ENCODE measurements at regions not wholly inside any gene's neighbourhood (a gene's known extent, or its start where the extent isn't known, plus 50 kb on each side); places are given as distances from the start of the nearest gene placed in this dataset.

DNA sequence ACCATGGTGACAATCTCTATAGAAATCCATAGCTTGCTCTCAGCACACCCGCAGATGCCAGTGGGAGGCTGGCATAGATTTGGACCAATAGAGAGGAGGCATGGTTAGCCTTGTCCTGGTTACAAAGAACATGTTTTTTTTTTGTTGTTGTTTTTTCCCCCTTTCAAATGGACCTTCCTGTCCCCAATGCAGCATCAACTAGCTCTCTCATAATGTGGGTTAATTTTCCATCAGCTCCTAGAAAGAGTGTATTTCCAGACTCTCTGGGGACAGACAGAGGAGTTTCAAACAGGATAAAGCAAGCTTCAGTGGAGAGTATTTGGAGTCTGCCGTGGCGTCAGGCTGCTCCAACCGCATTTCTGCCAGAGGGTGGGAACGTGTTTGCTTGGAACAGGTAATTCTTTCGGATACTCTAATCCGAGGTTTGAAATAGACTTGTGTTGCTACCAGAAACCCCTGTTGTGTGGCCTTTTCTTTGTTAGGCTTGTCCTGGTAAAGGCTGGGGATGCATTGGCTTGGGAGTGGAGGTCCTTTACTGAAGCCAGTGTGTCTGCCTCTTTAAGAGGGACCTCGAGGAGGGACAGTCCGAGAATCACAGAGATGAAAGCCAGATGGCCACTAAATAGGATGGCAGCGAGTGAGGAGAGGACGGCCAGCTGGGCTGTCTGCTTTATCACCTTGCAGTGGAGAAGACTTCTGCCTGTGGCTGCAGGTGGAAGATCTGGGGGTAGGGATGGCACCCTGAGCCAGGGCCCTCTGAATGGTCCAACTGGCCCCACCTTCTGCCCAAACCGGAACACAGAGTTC is 130.5 kb upstream of the CPEB4 start:
- no peak for TF ChIP-seq CTCF (IDR thresholded peaks at IDR 0.05; ENCODE audit: low read depth, low read length)
- Histone ChIP-seq H3K36me3 (no peaks in the 10 kb centered on the region), H3K4me1 (peaks cover 38% of the 10 kb centered on the region), H3K4me3 (ENCODE audit: low read depth, low read length) (no peak overlapping the region), H3K9me3 (no peaks in the 10 kb centered on the region), H3K27me3 (no peaks in the 10 kb centered on the region)
- peak; percentile 58 for DNase-seq

DNA sequence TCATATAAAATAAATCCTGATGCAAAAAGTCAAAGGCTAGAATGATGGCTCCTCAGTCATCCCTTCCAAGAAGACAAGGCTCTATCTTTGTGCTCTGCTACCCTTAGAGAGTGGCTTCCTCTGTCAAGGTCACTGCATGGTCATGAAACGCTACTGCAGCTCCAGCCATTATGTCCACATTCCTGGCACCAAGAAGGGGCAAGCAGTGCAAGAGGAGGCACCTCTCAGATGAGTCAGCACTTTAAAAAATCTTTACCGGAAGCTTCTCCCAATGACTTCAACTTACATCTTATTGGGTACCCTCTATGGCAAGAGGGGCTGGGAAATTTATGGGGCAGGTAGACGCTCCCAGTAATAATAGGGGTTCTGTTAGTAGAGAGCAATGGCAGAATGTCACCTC is 129.5 kb upstream of the CPEB4 start:
- H3K36me3 ChIP-seq, result no peaks in the 10 kb centered on the region
- no peaks in the 10 kb centered on the region for H3K9me3 ChIP-seq
- TF ChIP-seq CTCF (IDR thresholded peaks at IDR 0.05; ENCODE audit: low read depth, low read length), result no peak
- no peaks in the 10 kb centered on the region for H3K27me3 ChIP-seq
- peaks cover 29% of the 10 kb centered on the region for H3K4me1 ChIP-seq
- DNase-seq, result no peak
- no peak overlapping the region for H3K4me3 ChIP-seq (ENCODE audit: low read depth, low read length)

GRCh38 chr5:173759691-173760090 is 128.5 kb upstream of the CPEB4 start:
- no peak overlapping the region for H3K4me3 ChIP-seq (ENCODE audit: low read depth, low read length)
- no peaks in the 10 kb centered on the region for H3K27me3 ChIP-seq
- H3K4me1 ChIP-seq, result peaks cover 26% of the 10 kb centered on the region
- H3K36me3 ChIP-seq, result no peaks in the 10 kb centered on the region
- no peak for DNase-seq
- H3K9me3 ChIP-seq, result no peaks in the 10 kb centered on the region
- TF ChIP-seq CTCF (IDR thresholded peaks at IDR 0.05; ENCODE audit: low read depth, low read length), result no peak

DNA sequence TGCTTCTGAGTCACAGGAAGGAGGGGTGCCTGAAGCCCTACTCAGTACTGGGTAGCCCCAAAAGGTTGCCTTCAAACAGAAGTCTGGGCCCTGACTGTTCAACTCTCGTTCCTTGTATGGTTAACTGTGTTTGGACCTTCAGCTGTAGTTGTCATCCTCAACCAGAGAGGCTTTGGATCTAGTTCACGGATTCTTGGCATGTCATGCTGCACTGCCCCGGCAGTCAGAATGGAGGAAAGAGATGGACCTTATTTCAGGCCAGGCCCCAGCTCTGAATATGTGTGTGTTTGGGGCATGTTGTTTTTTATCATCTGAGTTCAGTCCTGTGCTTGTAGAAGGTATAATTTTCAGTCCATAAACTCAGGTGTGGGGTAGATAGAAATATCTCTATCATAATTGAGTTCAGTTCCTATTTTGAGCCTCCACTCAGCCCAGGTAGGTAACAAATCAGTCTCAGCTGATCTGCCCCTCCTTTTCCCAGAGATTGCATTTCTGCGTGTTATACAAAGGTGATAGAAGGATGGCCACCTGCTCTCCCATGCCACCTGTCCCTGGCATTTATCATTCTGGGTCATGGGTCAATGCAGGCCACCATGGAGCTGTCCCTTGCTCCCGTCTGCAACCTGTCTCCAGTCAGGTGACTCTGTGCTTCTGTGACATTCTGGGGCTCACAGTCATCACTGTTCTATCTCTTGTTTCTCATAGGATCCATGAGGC is 127.5 kb upstream of the CPEB4 start:
- H3K36me3 ChIP-seq, result no peaks in the 10 kb centered on the region

GRCh38 chr5:173761178-173761513 is 127.0 kb upstream of the CPEB4 start:
- Histone ChIP-seq H3K4me3 (ENCODE audit: low read depth, low read length) (no peak overlapping the region), H3K27me3 (no peaks in the 10 kb centered on the region), H3K4me1 (peaks cover 28% of the 10 kb centered on the region), H3K9me3 (no peaks in the 10 kb centered on the region), H3K36me3 (no peaks in the 10 kb centered on the region)
- no peak for DNase-seq
- no peak for TF ChIP-seq CTCF (IDR thresholded peaks at IDR 0.05; ENCODE audit: low read depth, low read length)

More for the DNA sequence above, 127.5 kb upstream of the CPEB4 start:
- Histone ChIP-seq H3K9me3 (no peaks in the 10 kb centered on the region), H3K4me3 (ENCODE audit: low read depth, low read length) (no peak overlapping the region), H3K4me1 (peaks cover 26% of the 10 kb centered on the region), H3K27me3 (no peaks in the 10 kb centered on the region)
- no peak for DNase-seq
- TF ChIP-seq CTCF (IDR thresholded peaks at IDR 0.05; ENCODE audit: low read depth, low read length), result no peak

DNA sequence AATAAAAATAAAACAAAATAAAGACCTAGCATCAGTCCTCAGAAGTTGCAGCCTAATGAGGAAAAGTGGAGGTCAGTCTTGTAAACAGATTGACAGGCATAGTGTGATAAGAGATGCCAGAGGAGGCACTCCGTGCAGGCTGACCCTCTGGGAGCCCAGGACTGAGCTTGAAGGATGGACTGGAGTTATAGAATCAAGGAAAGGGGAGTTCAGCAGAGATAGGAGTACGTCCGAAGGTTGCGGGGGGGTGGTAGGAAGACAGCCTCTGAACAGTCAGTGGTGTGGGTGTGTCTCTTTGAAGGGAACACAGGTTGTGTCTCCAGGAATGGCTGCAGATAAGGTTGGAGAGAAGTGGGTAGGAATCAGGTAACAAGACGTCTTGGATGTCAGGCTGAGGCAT is 126.1 kb upstream of the CPEB4 start:
- Histone ChIP-seq H3K36me3 (no peaks in the 10 kb centered on the region), H3K4me3 (ENCODE audit: low read depth, low read length) (no peak overlapping the region), H3K27me3 (no peaks in the 10 kb centered on the region), H3K9me3 (no peaks in the 10 kb centered on the region), H3K4me1 (peaks cover 29% of the 10 kb centered on the region)
- no peak for TF ChIP-seq CTCF (IDR thresholded peaks at IDR 0.05; ENCODE audit: low read depth, low read length)
- no peak for DNase-seq

Data from BE2C (cell line).